ENCODE measurements at regions not wholly inside any gene's neighbourhood (a gene's known extent, or its start where the extent isn't known, plus 50 kb on each side); places are given as distances from the start of the nearest gene placed in this dataset.

GRCh38 chr12:116672010-116672409 is 65.9 kb downstream of the SPRING1 start:
- TF ChIP-seq EP300 (IDR thresholded peaks at IDR 0.05) (no peak), ZFP36 (IDR thresholded peaks at IDR 0.05; ENCODE audit: borderline replicate concordance, partially characterized antibody) (no peak), CTCF (IDR thresholded peaks at IDR 0.05) (no peak), REST (IDR thresholded peaks at IDR 0.05) (no peak), POLR2A (IDR thresholded peaks at IDR 0.05; ENCODE audit: low read length) (no peak), JUN (IDR thresholded peaks at IDR 0.05) (no peak), MAZ (IDR thresholded peaks at IDR 0.05; ENCODE audit: borderline replicate concordance, low read depth, low read length) (no peak), ESRRA (IDR thresholded peaks at IDR 0.05; ENCODE audit: borderline replicate concordance, low read length) (no peak), RAD21 (conservative IDR thresholded peaks at IDR 0.05 in 1 of 2, IDR thresholded peaks at IDR 0.05 in 1 of 2) (no peak), HOXA7 (CRISPR knock-in tag; IDR thresholded peaks at IDR 0.05) (no peak), KDM5A (IDR thresholded peaks at IDR 0.05) (no peak)
